ENCODE measurements at regions not wholly inside any gene's neighbourhood (a gene's known extent, or its start where the extent isn't known, plus 50 kb on each side); places are given as distances from the start of the nearest gene placed in this dataset.

- Histone ChIP-seq H3K4me1 (no peaks in the 10 kb centered on the region), H3K9me3 (no peaks in the 10 kb centered on the region), H3K27ac (no peak overlapping the region), H3K36me3 (no peaks in the 10 kb centered on the region), H3K27me3 (peaks cover 0 to 20% of the 10 kb centered on the region in 2 donors), H3K4me3 (no peak overlapping the region)
- TF ChIP-seq CTCF (IDR thresholded peaks at IDR 0.05): no peak
- intact Hi-C loops (cut with DNase I; ENCODE audit: low total_unique reads): no loop called here
- no peak for DNase-seq
Observed at GRCh38 chr11:8323161-8323935, 59.7 kb upstream of the LMO1 start.

GRCh38 chr11:8321876-8322275, 58.2 kb upstream of the LMO1 start:
- TF ChIP-seq CTCF (IDR thresholded peaks at IDR 0.05): no peak
- DNase-seq: peak in 1 of 2 donors; percentile 25
- Histone ChIP-seq H3K36me3 (no peaks in the 10 kb centered on the region), H3K4me1 (no peaks in the 10 kb centered on the region), H3K27ac (no peak overlapping the region), H3K27me3 (peaks cover 0 to 26% of the 10 kb centered on the region in 2 donors), H3K4me3 (no peak overlapping the region), H3K9me3 (no peaks in the 10 kb centered on the region)
- intact Hi-C loops (cut with DNase I; ENCODE audit: low total_unique reads): no loop called here

GRCh38 chr11:8320076-8320475, 56.4 kb upstream of the LMO1 start:
- Histone ChIP-seq H3K4me1 (no peaks in the 10 kb centered on the region), H3K27ac (no peak overlapping the region), H3K4me3 (no peak overlapping the region), H3K36me3 (no peaks in the 10 kb centered on the region), H3K9me3 (no peaks in the 10 kb centered on the region), H3K27me3 (peaks cover 0 to 38% of the 10 kb centered on the region in 2 donors)
- TF ChIP-seq CTCF (IDR thresholded peaks at IDR 0.05): no peak
- intact Hi-C loops (cut with DNase I; ENCODE audit: low total_unique reads): no loop called here
- DNase-seq: peak in 1 of 2 donors; percentile 25

GRCh38 chr11:8318536-8318935, 54.9 kb upstream of the LMO1 start:
- DNase-seq: peak in 1 of 2 donors; percentile 51
- no peaks in the 10 kb centered on the region for H3K36me3 ChIP-seq
- H3K27ac ChIP-seq: no peak overlapping the region
- no peak overlapping the region for H3K4me3 ChIP-seq
- H3K27me3 ChIP-seq: peaks cover 0 to 43% of the 10 kb centered on the region in 2 donors
- H3K9me3 ChIP-seq: no peaks in the 10 kb centered on the region
- TF ChIP-seq CTCF (IDR thresholded peaks at IDR 0.05): no peak
- no peaks in the 10 kb centered on the region for H3K4me1 ChIP-seq
- intact Hi-C loops (cut with DNase I; ENCODE audit: low total_unique reads): no loop called here

GRCh38 chr11:8317159-8317558, 53.5 kb upstream of the LMO1 start:
- TF ChIP-seq CTCF (IDR thresholded peaks at IDR 0.05): no peak
- Histone ChIP-seq H3K36me3 (no peaks in the 10 kb centered on the region), H3K4me3 (no peak overlapping the region), H3K9me3 (no peaks in the 10 kb centered on the region), H3K27me3 (peaks cover 0 to 39% of the 10 kb centered on the region in 2 donors), H3K4me1 (no peaks in the 10 kb centered on the region), H3K27ac (no peak overlapping the region)
- intact Hi-C loops (cut with DNase I; ENCODE audit: low total_unique reads): no loop called here
- no peak for DNase-seq
